IMR-90 (cell line): ENCODE measurements at regions not wholly inside any gene's neighbourhood (a gene's known extent, or its start where the extent isn't known, plus 50 kb on each side); places are given as distances from the start of the nearest gene placed in this dataset.

Experiments used
- ATAC-seq: fragments of 200-7000 bp; cut with Tn5 transposase; 2 replicates; pipeline ENCODE4 v1.9.1; 2020; ENCODE audit warnings: low read depth, mild to moderate bottlenecking, moderate library complexity
- BruUV-seq: library from RNA; stranded (reverse); fragments of 400-500 nt; replicated peaks from 2 replicates; lab custom pipeline; 2021; lab: Mats Ljungman, UMichigan
- CTCF ChIA-PET: fragments of 300-600 bp; formaldehyde crosslinking; extraction: SDS; loops from one replicate; lab custom pipeline; 2021; ENCODE audit warnings: antibody characterized with exemption; lab: Yijun Ruan, JAX
- POLR2A ChIA-PET: fragments of 300-600 bp; sonication (Branson Sonifier 250); formaldehyde crosslinking; loops from one replicate; lab custom pipeline; 2022; ENCODE audit warnings: antibody characterized with exemption; ENCODE audit not compliant: unreplicated experiment; lab: Charles Lee
- DNase-seq: peaks from one replicate; pipeline ENCODE4 v3.0.0; 2013
- H2AFZ ChIP-seq: replicated peaks from 2 replicates; pipeline ENCODE3; 2013; ENCODE audit warnings: low read length, mild to moderate bottlenecking; ENCODE audit not compliant: poor library complexity
- H2AK5ac ChIP-seq: 2 replicates; pipeline ENCODE4 v1.6.1; 2013; ENCODE audit warnings: low read depth, low read length, inconsistent platforms
- H2AK9ac ChIP-seq: replicated peaks from 2 replicates; pipeline ENCODE3; 2013; ENCODE audit warnings: mild to moderate bottlenecking, low read depth, low read length, moderate library complexity; ENCODE audit not compliant: poor library complexity
- H2BK120ac ChIP-seq: 2 replicates; pipeline ENCODE4 v1.6.1; 2013; ENCODE audit warnings: low read depth, low read length, inconsistent platforms
- H2BK15ac ChIP-seq: 3 replicates; pipeline ENCODE4 v1.6.1; 2013; ENCODE audit warnings: low read depth, low read length, inconsistent platforms
- H2BK20ac ChIP-seq: 2 replicates; pipeline ENCODE4 v1.6.1; 2013; ENCODE audit warnings: low read depth, mild to moderate bottlenecking, inconsistent platforms, low read length, moderate library complexity
- H2BK5ac ChIP-seq: 2 replicates; pipeline ENCODE4 v1.6.1; 2013; ENCODE audit warnings: mild to moderate bottlenecking, low read depth, low read length, inconsistent platforms; ENCODE audit not compliant: poor library complexity, severe bottlenecking
- H3K14ac ChIP-seq: replicated peaks from 2 replicates; pipeline ENCODE4 v1.6.1; 2013; ENCODE audit warnings: low read depth, low read length, inconsistent platforms
- H3K18ac ChIP-seq: 2 replicates; pipeline ENCODE4 v1.6.1; 2013; ENCODE audit warnings: low read depth, low read length, control low read depth
- H3K23ac ChIP-seq: 2 replicates; pipeline ENCODE4 v1.6.1; 2013; ENCODE audit warnings: low read depth, low read length, inconsistent platforms
- H3K27ac ChIP-seq: 2 replicates; pipeline ENCODE4 v1.5.1; 2013; ENCODE audit warnings: mild to moderate bottlenecking, control low read depth, low read length; ENCODE audit not compliant: insufficient read depth
- H3K27me3 ChIP-seq: 2 replicates; pipeline ENCODE4 v1.6.1; 2013; ENCODE audit warnings: low read length; ENCODE audit not compliant: control insufficient read depth, insufficient read depth
- H3K36me3 ChIP-seq: 2 replicates; pipeline ENCODE4 v1.6.1; 2013; ENCODE audit warnings: low read length, mixed read lengths; ENCODE audit not compliant: control insufficient read depth, insufficient read depth
- H3K4ac ChIP-seq: 2 replicates; pipeline ENCODE4 v1.6.1; 2013; ENCODE audit warnings: low read depth, low read length, inconsistent platforms
- H3K4me1 ChIP-seq: 2 replicates; pipeline ENCODE4 v1.6.1; 2013; ENCODE audit warnings: low read length, mixed read lengths; ENCODE audit not compliant: control insufficient read depth, insufficient read depth
- H3K4me2 ChIP-seq: 2 replicates; pipeline ENCODE4 v1.6.1; 2013; ENCODE audit warnings: low read depth, mild to moderate bottlenecking, control low read depth, low read length, moderate library complexity
- H3K4me3 ChIP-seq: 2 replicates; pipeline ENCODE4 v1.5.1; 2013; ENCODE audit warnings: low read depth, mild to moderate bottlenecking, control low read depth, low read length, moderate library complexity; ENCODE audit not compliant: insufficient read depth
- H3K56ac ChIP-seq: 2 replicates; pipeline ENCODE4 v1.6.1; 2013; ENCODE audit warnings: low read length, inconsistent platforms; ENCODE audit not compliant: insufficient read depth; ENCODE audit errors: extremely low read depth
- H3K79me1 ChIP-seq, 2 experiments: 2 replicates each; pipeline ENCODE4 v1.6.1; 2013; ENCODE audit warnings: low read length in 2 of 2, inconsistent platforms in 1 of 2, low read depth in 1 of 2
- H3K9ac ChIP-seq: 2 replicates; pipeline ENCODE4 v1.6.1; 2013; ENCODE audit warnings: low read depth, low read length, control low read depth
- H3K9me1 ChIP-seq: 2 replicates; pipeline ENCODE4 v1.6.1; 2013; ENCODE audit warnings: low read length, inconsistent platforms; ENCODE audit not compliant: insufficient read depth
- H3K9me3 ChIP-seq: 2 replicates; pipeline ENCODE4 v1.6.1; 2013; ENCODE audit warnings: low read length; ENCODE audit not compliant: control insufficient read depth, insufficient read depth
- H4K20me1 ChIP-seq: 2 replicates; pipeline ENCODE4 v1.6.1; 2013; ENCODE audit warnings: low read length, inconsistent platforms; ENCODE audit not compliant: insufficient read depth
- H4K5ac ChIP-seq: 2 replicates; pipeline ENCODE4 v1.6.1; 2013; ENCODE audit warnings: mild to moderate bottlenecking, low read depth, low read length, control low read depth
- H4K8ac ChIP-seq, 2 experiments: 2 replicates each; pipeline ENCODE4 v1.6.1; 2013; ENCODE audit warnings: low read depth in 2 of 2, low read length in 2 of 2, control low read depth in 1 of 2, inconsistent platforms in 1 of 2
- H4K91ac ChIP-seq: 2 replicates; pipeline ENCODE4 v1.6.1; 2013; ENCODE audit warnings: low read depth, low read length, inconsistent platforms; ENCODE audit not compliant: insufficient read depth
- BHLHE40 ChIP-seq: fragments of 150-350 bp; IDR thresholded peaks from 2 replicates; pipeline ENCODE4 v1.6.1; 2016; ENCODE audit warnings: mild to moderate bottlenecking, low read depth, low read length
- CEBPB ChIP-seq: IDR thresholded peaks from 2 replicates; pipeline ENCODE4 v1.6.1; 2012; ENCODE audit warnings: low read depth, low read length, improper control_type of control experiment
- CHD1 ChIP-seq: IDR thresholded peaks from 2 replicates; pipeline ENCODE4 v1.6.1; 2012; ENCODE audit warnings: low read depth, low read length, improper control_type of control experiment
- ELK1 ChIP-seq: fragments of 150-350 bp; IDR thresholded peaks from 2 replicates; pipeline ENCODE4 v1.6.1; 2016; ENCODE audit warnings: low read depth, mild to moderate bottlenecking, low read length, moderate library complexity, borderline replicate concordance
- MAFK ChIP-seq: IDR thresholded peaks from 2 replicates; pipeline ENCODE4 v1.6.1; 2012; ENCODE audit warnings: low read depth, low read length, improper control_type of control experiment
- MAZ ChIP-seq: IDR thresholded peaks from 2 replicates; pipeline ENCODE4 v1.6.1; 2012; ENCODE audit warnings: low read depth, mild to moderate bottlenecking, low read length, improper control_type of control experiment, moderate library complexity, borderline replicate concordance
- MXI1 ChIP-seq: IDR thresholded peaks from 2 replicates; pipeline ENCODE4 v1.6.1; 2012; ENCODE audit warnings: low read depth, mild to moderate bottlenecking, low read length, moderate library complexity, borderline replicate concordance
- NFE2L2 ChIP-seq: fragments of 150-350 bp; IDR thresholded peaks from 2 replicates; pipeline ENCODE4 v1.6.1; 2016; ENCODE audit warnings: low read depth, mild to moderate bottlenecking, low read length
- POLR2A ChIP-seq: IDR thresholded peaks from 2 replicates; pipeline ENCODE4 v1.6.1; 2012; ENCODE audit warnings: mild to moderate bottlenecking, low read depth, low read length
- RAD21 ChIP-seq: IDR thresholded peaks from 2 replicates; pipeline ENCODE4 v1.6.1; 2012; ENCODE audit warnings: low read length, improper control_type of control experiment
- RCOR1 ChIP-seq: IDR thresholded peaks from 2 replicates; pipeline ENCODE4 v1.6.1; 2012; ENCODE audit warnings: mild to moderate bottlenecking, low read length, improper control_type of control experiment; ENCODE audit not compliant: insufficient replicate concordance
- RFX5 ChIP-seq: IDR thresholded peaks from 2 replicates; pipeline ENCODE4 v1.8.0; 2012; ENCODE audit warnings: low read depth, mild to moderate bottlenecking, low read length, moderate library complexity
- SMC3 ChIP-seq: fragments of 150-350 bp; IDR thresholded peaks from 2 replicates; pipeline ENCODE4 v1.6.1; 2016; ENCODE audit warnings: low read depth, mild to moderate bottlenecking, antibody characterized with exemption, low read length, moderate library complexity
- WGBS, 2 experiments: methylation state at CpG; one replicate each; pipeline versions ENCODE4 v1.1.5 to v1.1.7; 2013; ENCODE audit warnings: missing lambda C conversion rate in 2 of 2; ENCODE audit not compliant: insufficient read length in 1 of 2; ENCODE audit errors: extremely low coverage in 2 of 2; 5-methylcytosine and 5-hydroxymethylcytosine counted together
- dilution Hi-C: fragments of 300-500 bp; cut with HindIII; formaldehyde crosslinking; loops from one replicate; pipeline ENCODE4 v1.14.3; 2018; ENCODE audit warnings: low sequenced_read_pairs; ENCODE audit not compliant: unreplicated experiment
- in situ Hi-C: fragments of 300-500 bp; cut with MboI; formaldehyde crosslinking; loops from 3 replicates; pipeline ENCODE4 v1.14.3; 2019; ENCODE audit warnings: low sequenced_read_pairs, inconsistent platforms, mixed read lengths
- intact Hi-C: fragments of 100-400 bp; cut with micrococcal nuclease; formaldehyde crosslinking; loops from 2 replicates; pipeline ENCODE4 v1.10.0; 2022
- TF ChIP-seq, protein P1 (sequence below): conservative IDR thresholded peaks from 2 replicates; pipeline ENCODE4 v1.5.1; 2012; ENCODE audit warnings: mild to moderate bottlenecking, low read depth, low read length, improper control_type of control experiment
- TF ChIP-seq, protein P2 (sequence below): fragments of 150-350 bp; IDR thresholded peaks from 2 replicates; pipeline ENCODE4 v1.6.1; 2017; ENCODE audit warnings: mild to moderate bottlenecking, antibody characterized with exemption, low read length, low read depth

GRCh38 chr2:5932556-5933469 lies 240.6 kb downstream of the SOX11 start:
- no peaks in the 10 kb centered on the region for H3K79me1 ChIP-seq
- H4K20me1 ChIP-seq: no peaks in the 10 kb centered on the region
- H3K56ac ChIP-seq: no peak overlapping the region
- H4K8ac ChIP-seq: no peak overlapping the region
- peak overlapping the region; percentile 58 for H2AFZ ChIP-seq
- intact Hi-C loops: no loop called here
- no peak overlapping the region for H3K14ac ChIP-seq
- H3K9ac ChIP-seq: no peak overlapping the region
- in situ Hi-C loops: no loop called here
- H3K9me1 ChIP-seq: no peaks in the 10 kb centered on the region
- H4K5ac ChIP-seq: no peak overlapping the region
- H3K36me3 ChIP-seq: no peaks in the 10 kb centered on the region
- H2BK5ac ChIP-seq: no peak overlapping the region
- H3K4me2 ChIP-seq: no peak overlapping the region
- no peaks in the 10 kb centered on the region for H3K4me1 ChIP-seq
- H3K27me3 ChIP-seq: no peaks in the 10 kb centered on the region; the same call in 1 of the 2 replicates
- no peak overlapping the region for H3K4ac ChIP-seq
- dilution Hi-C loops: no loop called here
- no peak for DNase-seq
- no peak overlapping the region for H3K27ac ChIP-seq
- H2BK120ac ChIP-seq: no peak overlapping the region
- no peak overlapping the region for H3K18ac ChIP-seq
- no peak overlapping the region for H2AK5ac ChIP-seq
- POLR2A ChIA-PET: no interaction called here
- no peak overlapping the region for H2AK9ac ChIP-seq
- 39% methylated on average over 19 of the region's 25 CpGs; no CpG with 5 or more reads in 1 of the 2 experiments for WGBS, 2 experiments
- no peak overlapping the region for H4K91ac ChIP-seq
- H3K23ac ChIP-seq: no peak overlapping the region
- CTCF ChIA-PET: no interaction called here
- H2BK20ac ChIP-seq: no peak overlapping the region
- ATAC-seq: no peak
- no peak overlapping the region for H2BK15ac ChIP-seq
- no peak overlapping the region for H3K4me3 ChIP-seq
- peaks cover 5% of the 10 kb centered on the region for H3K9me3 ChIP-seq
- no TSS peak for BruUV-seq
- TF ChIP-seq POLR2A (no peak), RFX5 (no peak), MAFK (no peak), MAZ (no peak), RCOR1 (no peak), ELK1 (no peak), CHD1 (no peak), NFE2L2 (no peak), BHLHE40 (no peak), CEBPB (no peak), RAD21 (no peak), MXI1 (no peak), SMC3 (no peak)
- TF ChIP-seq, protein P1, sequence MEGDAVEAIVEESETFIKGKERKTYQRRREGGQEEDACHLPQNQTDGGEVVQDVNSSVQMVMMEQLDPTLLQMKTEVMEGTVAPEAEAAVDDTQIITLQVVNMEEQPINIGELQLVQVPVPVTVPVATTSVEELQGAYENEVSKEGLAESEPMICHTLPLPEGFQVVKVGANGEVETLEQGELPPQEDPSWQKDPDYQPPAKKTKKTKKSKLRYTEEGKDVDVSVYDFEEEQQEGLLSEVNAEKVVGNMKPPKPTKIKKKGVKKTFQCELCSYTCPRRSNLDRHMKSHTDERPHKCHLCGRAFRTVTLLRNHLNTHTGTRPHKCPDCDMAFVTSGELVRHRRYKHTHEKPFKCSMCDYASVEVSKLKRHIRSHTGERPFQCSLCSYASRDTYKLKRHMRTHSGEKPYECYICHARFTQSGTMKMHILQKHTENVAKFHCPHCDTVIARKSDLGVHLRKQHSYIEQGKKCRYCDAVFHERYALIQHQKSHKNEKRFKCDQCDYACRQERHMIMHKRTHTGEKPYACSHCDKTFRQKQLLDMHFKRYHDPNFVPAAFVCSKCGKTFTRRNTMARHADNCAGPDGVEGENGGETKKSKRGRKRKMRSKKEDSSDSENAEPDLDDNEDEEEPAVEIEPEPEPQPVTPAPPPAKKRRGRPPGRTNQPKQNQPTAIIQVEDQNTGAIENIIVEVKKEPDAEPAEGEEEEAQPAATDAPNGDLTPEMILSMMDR: no peak
- TF ChIP-seq, protein P2, sequence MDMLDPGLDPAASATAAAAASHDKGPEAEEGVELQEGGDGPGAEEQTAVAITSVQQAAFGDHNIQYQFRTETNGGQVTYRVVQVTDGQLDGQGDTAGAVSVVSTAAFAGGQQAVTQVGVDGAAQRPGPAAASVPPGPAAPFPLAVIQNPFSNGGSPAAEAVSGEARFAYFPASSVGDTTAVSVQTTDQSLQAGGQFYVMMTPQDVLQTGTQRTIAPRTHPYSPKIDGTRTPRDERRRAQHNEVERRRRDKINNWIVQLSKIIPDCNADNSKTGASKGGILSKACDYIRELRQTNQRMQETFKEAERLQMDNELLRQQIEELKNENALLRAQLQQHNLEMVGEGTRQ: no peak
